Vagina (tissue), 2 donors: ENCODE measurements at regions not wholly inside any gene's neighbourhood (a gene's known extent, or its start where the extent isn't known, plus 50 kb on each side); places are given as distances from the start of the nearest gene placed in this dataset.

Experiments
- POLR2A ChIP-seq, 2 donors: fragments of 450-650 bp; IDR thresholded peaks; one replicate each; pipeline ENCODE4 v1.6.1; 2017; ENCODE audit warnings: antibody characterized with exemption in 2 of 2, mild to moderate bottlenecking in 2 of 2, moderate library complexity in 2 of 2
- TF ChIP-seq, protein P1 (sequence below), 3 experiments: fragments of 450-650 bp in 2 of 3; fragments of 200-600 bp in 1 of 3; sonication (generic) in 1 of 3; IDR thresholded peaks; one replicate each; pipeline ENCODE4 v1.5.1; 2017 to 2019; ENCODE audit warnings: antibody characterized with exemption in 3 of 3, mild to moderate bottlenecking in 2 of 3, moderate library complexity in 2 of 3

DNA sequence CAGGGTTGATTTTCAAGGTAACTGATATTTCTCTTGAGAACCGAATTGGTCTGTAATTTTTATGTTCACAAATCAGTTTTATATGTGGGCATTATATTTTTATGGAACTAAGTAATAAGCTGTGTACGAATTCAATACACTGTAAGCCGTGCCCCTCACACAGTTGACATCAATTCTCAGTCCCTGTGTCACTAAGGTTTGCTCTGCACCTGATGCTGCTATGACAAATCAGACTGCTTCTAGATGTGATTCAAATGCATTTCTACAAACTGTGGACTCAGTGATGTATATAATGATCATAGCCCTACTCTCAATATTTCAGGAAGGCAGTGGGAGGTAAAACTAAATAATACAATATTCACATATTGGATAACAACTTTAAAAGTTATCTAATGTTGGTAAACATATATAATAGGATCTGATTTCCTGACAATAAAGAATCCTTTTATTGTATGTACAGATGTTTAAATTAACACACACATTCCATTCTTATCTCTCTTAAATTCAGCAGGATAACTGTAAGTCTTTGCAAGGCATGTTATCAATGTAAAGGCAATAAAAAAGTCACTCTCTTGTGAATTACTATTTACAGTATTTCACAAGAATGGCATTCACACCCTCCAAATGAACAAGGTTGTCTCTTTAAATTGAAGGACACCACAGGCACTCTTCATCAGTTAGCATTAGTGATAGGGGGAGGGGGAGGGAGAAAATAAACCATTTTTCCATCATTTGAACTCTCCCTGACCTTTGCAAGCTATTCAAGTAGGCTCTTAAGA is 87.2 kb upstream of the SOX5 start:
- TF ChIP-seq, protein P1, sequence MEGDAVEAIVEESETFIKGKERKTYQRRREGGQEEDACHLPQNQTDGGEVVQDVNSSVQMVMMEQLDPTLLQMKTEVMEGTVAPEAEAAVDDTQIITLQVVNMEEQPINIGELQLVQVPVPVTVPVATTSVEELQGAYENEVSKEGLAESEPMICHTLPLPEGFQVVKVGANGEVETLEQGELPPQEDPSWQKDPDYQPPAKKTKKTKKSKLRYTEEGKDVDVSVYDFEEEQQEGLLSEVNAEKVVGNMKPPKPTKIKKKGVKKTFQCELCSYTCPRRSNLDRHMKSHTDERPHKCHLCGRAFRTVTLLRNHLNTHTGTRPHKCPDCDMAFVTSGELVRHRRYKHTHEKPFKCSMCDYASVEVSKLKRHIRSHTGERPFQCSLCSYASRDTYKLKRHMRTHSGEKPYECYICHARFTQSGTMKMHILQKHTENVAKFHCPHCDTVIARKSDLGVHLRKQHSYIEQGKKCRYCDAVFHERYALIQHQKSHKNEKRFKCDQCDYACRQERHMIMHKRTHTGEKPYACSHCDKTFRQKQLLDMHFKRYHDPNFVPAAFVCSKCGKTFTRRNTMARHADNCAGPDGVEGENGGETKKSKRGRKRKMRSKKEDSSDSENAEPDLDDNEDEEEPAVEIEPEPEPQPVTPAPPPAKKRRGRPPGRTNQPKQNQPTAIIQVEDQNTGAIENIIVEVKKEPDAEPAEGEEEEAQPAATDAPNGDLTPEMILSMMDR (IDR thresholded peaks at IDR 0.05) = no peak
- TF ChIP-seq POLR2A (IDR thresholded peaks at IDR 0.05) = no peak
